Kidney (tissue), 13 donors: ENCODE measurements at regions not wholly inside any gene's neighbourhood (a gene's known extent, or its start where the extent isn't known, plus 50 kb on each side); places are given as distances from the start of the nearest gene placed in this dataset.

ENCODE experiments used
- DNase-seq, 5 donors: peaks; one replicate each; pipeline ENCODE4 v3.0.0-alpha.2; 2013 to 2020
- FAIRE-seq: peaks from 2 replicates; lab custom pipeline; 2012; peaks lifted over from hg19 to GRCh38; lab: Jason Lieb, UNC
- H3K27ac ChIP-seq, 2 donors: one replicate each; pipeline ENCODE4 v1.7.0; 2013; ENCODE audit warnings: low read depth in 2 of 2, low read length in 2 of 2, inconsistent platforms in 1 of 2
- H3K27me3 ChIP-seq: one replicate; pipeline ENCODE4 v1.7.1; 2013; ENCODE audit warnings: low read length, inconsistent platforms; ENCODE audit not compliant: control insufficient read depth, insufficient read depth
- H3K36me3 ChIP-seq, 3 donors: one replicate each; pipeline versions ENCODE4 v1.7.0 to v1.7.1; 2013; ENCODE audit warnings: low read length in 3 of 3, control low read depth in 1 of 3, inconsistent platforms in 1 of 3; ENCODE audit not compliant: insufficient read depth in 3 of 3, control insufficient read depth in 2 of 3
- H3K4me1 ChIP-seq, 3 donors: one replicate each; pipeline versions ENCODE4 v1.7.0 to v1.7.1; 2013; ENCODE audit warnings: low read length in 3 of 3, inconsistent platforms in 1 of 3, low read depth in 1 of 3; ENCODE audit not compliant: control insufficient read depth in 2 of 3, insufficient read depth in 2 of 3
- H3K4me3 ChIP-seq, 3 donors: one replicate each; pipeline versions ENCODE4 v1.7.0 to v1.8.1; 2013; ENCODE audit warnings: low read length in 3 of 3, control low read depth in 1 of 3, inconsistent platforms in 1 of 3
- H3K9ac ChIP-seq, 3 donors: one replicate each; pipeline versions ENCODE4 v1.7.0 to v1.7.1; 2013; ENCODE audit warnings: low read length in 3 of 3, control low read depth in 1 of 3, inconsistent platforms in 1 of 3
- H3K9me3 ChIP-seq, 3 donors: one replicate each; pipeline versions ENCODE4 v1.7.0 to v1.7.1; 2013; ENCODE audit warnings: low read length in 3 of 3, control low read depth in 1 of 3, inconsistent platforms in 1 of 3; ENCODE audit not compliant: control insufficient read depth in 2 of 3, insufficient read depth in 1 of 3
- intact Hi-C: fragments of 100-400 bp; cut with DNase I; formaldehyde crosslinking; loops from one replicate; pipeline ENCODE4 v1.11.1; 2022
- TF ChIP-seq, protein P1 (sequence below): IDR thresholded peaks from 3 replicates; pipeline ENCODE4 v1.5.1; 2012; ENCODE audit warnings: mild to moderate bottlenecking, moderate library complexity, borderline replicate concordance; ENCODE audit not compliant: insufficient read depth; ENCODE audit errors: extremely low read depth
- donor health status: control.
- donor health status: control.
- donor health status: control.
- donor health status: control.
- donor health status: control.
- donor health status: DM: yes; HTN: yes; CAD: no.
- donor health status: Normal renal cell carcinoma (clear cell type).

- Histone ChIP-seq H3K27me3 (no peaks in the 10 kb centered on the region), H3K4me3 (no peak overlapping the region), H3K36me3 (no peaks in the 10 kb centered on the region), H3K9me3 (no peaks in the 10 kb centered on the region), H3K4me1 (no peaks in the 10 kb centered on the region), H3K27ac (no peak overlapping the region), H3K9ac (no peak overlapping the region)
- intact Hi-C loops, result no loop called here
- no peak for FAIRE-seq
- TF ChIP-seq, protein P1, sequence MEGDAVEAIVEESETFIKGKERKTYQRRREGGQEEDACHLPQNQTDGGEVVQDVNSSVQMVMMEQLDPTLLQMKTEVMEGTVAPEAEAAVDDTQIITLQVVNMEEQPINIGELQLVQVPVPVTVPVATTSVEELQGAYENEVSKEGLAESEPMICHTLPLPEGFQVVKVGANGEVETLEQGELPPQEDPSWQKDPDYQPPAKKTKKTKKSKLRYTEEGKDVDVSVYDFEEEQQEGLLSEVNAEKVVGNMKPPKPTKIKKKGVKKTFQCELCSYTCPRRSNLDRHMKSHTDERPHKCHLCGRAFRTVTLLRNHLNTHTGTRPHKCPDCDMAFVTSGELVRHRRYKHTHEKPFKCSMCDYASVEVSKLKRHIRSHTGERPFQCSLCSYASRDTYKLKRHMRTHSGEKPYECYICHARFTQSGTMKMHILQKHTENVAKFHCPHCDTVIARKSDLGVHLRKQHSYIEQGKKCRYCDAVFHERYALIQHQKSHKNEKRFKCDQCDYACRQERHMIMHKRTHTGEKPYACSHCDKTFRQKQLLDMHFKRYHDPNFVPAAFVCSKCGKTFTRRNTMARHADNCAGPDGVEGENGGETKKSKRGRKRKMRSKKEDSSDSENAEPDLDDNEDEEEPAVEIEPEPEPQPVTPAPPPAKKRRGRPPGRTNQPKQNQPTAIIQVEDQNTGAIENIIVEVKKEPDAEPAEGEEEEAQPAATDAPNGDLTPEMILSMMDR, result no peak
- peak in 3 of 5 donors; percentile 31 to 66 (median 63) for DNase-seq
These were observed 228.0 kb downstream of the TLE4 start for GRCh38 chr9:79799691-79800335.

- DNase-seq, result no peak
These were observed 226.7 kb downstream of the TLE4 start for GRCh38 chr9:79798450-79798849.

GRCh38 chr9:79796411-79796810, 224.6 kb downstream of the TLE4 start:
- Histone ChIP-seq H3K4me3 (no peak overlapping the region), H3K4me1 (no peaks in the 10 kb centered on the region), H3K9ac (no peak overlapping the region), H3K9me3 (no peaks in the 10 kb centered on the region), H3K36me3 (no peaks in the 10 kb centered on the region), H3K27ac (no peak overlapping the region), H3K27me3 (no peaks in the 10 kb centered on the region)
- TF ChIP-seq, protein P1, result no peak
- FAIRE-seq, result no peak
- intact Hi-C loops, result no loop called here
- no peak for DNase-seq

More at GRCh38 chr9:79798450-79798849, 226.7 kb downstream of the TLE4 start:
- no peak for FAIRE-seq
- Histone ChIP-seq H3K4me1 (no peaks in the 10 kb centered on the region), H3K27ac (no peak overlapping the region), H3K4me3 (no peak overlapping the region), H3K9me3 (no peaks in the 10 kb centered on the region), H3K36me3 (no peaks in the 10 kb centered on the region), H3K9ac (no peak overlapping the region), H3K27me3 (no peaks in the 10 kb centered on the region)
- intact Hi-C loops, result no loop called here
- TF ChIP-seq, protein P1, result no peak

DNA sequence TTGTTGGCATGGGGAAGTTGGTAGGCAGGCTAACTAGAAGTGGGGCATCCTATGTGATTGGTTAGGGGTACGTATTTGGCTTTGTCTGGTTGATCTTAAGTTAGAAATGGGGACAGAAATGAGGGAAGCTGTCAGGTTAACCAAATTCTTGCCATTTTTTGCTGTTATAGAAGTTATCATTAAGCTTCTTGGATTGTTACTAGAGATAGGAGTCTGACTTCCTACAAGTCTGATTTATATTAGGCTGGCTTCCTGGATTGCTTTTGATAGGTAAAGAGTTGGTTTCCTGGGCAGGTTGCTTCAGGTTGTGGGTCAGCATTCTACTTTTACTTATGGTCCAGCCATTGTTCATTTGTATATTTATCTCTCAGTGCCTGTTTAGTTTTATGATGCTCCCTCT, 216.9 kb downstream of the TLE4 start:
- H3K27ac ChIP-seq, result no peak overlapping the region
- H3K4me1 ChIP-seq, result no peaks in the 10 kb centered on the region
- DNase-seq (no peak), FAIRE-seq (no peak)
- no peak overlapping the region for H3K9ac ChIP-seq
- TF ChIP-seq, protein P1, result no peak
- intact Hi-C loops, result no loop called here
- no peaks in the 10 kb centered on the region for H3K9me3 ChIP-seq
- no peaks in the 10 kb centered on the region for H3K27me3 ChIP-seq
- H3K36me3 ChIP-seq, result no peaks in the 10 kb centered on the region
- no peak overlapping the region for H3K4me3 ChIP-seq
